ENCODE measurements at regions not wholly inside any gene's neighbourhood (a gene's known extent, or its start where the extent isn't known, plus 50 kb on each side); places are given as distances from the start of the nearest gene placed in this dataset.

DNA sequence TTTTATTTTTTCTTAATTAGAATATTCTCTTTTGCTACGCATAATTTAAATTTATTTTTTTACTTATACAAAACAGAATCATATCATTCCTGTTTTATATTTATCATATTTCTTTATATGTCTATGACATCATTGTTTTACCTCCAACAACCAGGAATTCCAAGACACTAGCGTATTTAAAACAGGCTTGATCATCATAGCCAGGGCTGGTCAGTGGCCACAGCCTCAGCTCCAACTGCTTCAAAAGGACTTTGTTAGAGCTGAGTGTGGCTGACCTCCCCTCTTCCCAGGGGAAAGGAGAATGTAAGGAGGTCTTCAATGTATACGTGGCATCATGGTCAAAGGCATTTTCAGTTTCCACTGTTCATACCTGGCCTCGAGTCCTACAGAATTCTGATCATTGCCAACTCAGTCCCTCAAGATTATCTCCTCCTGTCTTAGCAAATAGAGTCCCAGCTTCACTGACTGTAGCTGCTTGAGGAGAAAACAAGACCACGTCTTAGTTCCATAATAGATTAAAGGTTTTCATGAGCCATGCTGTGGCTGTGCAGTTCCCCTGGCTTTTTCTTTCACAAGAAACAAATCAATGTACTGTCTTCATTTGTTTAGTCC lies 444.0 kb downstream of the PTPRC start:
- TF ChIP-seq, protein P1, sequence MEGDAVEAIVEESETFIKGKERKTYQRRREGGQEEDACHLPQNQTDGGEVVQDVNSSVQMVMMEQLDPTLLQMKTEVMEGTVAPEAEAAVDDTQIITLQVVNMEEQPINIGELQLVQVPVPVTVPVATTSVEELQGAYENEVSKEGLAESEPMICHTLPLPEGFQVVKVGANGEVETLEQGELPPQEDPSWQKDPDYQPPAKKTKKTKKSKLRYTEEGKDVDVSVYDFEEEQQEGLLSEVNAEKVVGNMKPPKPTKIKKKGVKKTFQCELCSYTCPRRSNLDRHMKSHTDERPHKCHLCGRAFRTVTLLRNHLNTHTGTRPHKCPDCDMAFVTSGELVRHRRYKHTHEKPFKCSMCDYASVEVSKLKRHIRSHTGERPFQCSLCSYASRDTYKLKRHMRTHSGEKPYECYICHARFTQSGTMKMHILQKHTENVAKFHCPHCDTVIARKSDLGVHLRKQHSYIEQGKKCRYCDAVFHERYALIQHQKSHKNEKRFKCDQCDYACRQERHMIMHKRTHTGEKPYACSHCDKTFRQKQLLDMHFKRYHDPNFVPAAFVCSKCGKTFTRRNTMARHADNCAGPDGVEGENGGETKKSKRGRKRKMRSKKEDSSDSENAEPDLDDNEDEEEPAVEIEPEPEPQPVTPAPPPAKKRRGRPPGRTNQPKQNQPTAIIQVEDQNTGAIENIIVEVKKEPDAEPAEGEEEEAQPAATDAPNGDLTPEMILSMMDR (conservative IDR thresholded peaks at IDR 0.05 in 1 of 2, IDR thresholded peaks at IDR 0.05 in 1 of 2; ENCODE audit: extremely low read depth in 1 of 2, insufficient read depth in 1 of 2, low read depth in 1 of 2, low read length in 2 of 2), result no peak
- no peak for TF ChIP-seq EZH2 (IDR thresholded peaks at IDR 0.05; ENCODE audit: borderline replicate concordance, low read length)
